Common myeloid progenitor, CD34-positive (primary cell): ENCODE measurements at regions not wholly inside any gene's neighbourhood (a gene's known extent, or its start where the extent isn't known, plus 50 kb on each side); places are given as distances from the start of the nearest gene placed in this dataset.
A peak's percentile ranks its signal among the peaks of the same experiment; 100 is the strongest.

ENCODE experiments used
- CTCF ChIA-PET: fragments of 350-600 bp; sonication (Branson Sonifier 250); formaldehyde crosslinking; loops from one replicate; lab custom pipeline; 2021; ENCODE audit warnings: antibody characterized with exemption; lab: Charles Lee
- POLR2A ChIA-PET: fragments of 350-600 bp; sonication (Branson Sonifier 250); formaldehyde crosslinking; loops from one replicate; lab custom pipeline; 2021; ENCODE audit warnings: antibody characterized with exemption; lab: Charles Lee
- DNase-seq, 3 donors: peaks; one replicate each; pipeline versions ENCODE4 v3.0.0 to v3.0.0-alpha.2; 2013
- H3K27ac ChIP-seq, 2 experiments: 1 replicate in 1 of 2; 2 replicates in 1 of 2; pipeline ENCODE4 v1.7.0; 2013; ENCODE audit warnings: inconsistent platforms in 2 of 2, low read length in 2 of 2, mild to moderate bottlenecking in 2 of 2, low read depth in 1 of 2, moderate library complexity in 1 of 2; ENCODE audit not compliant: severe bottlenecking in 2 of 2, insufficient read depth in 1 of 2, poor library complexity in 1 of 2
- H3K27me3 ChIP-seq, 5 experiments: replicated peaks in 2 of 5; 1 replicate in 3 of 5; 2 replicates in 2 of 5; pipeline versions ENCODE4 v1.6.1 to v1.7.0; 2013; ENCODE audit warnings: low read length in 4 of 5, mild to moderate bottlenecking in 2 of 5, moderate library complexity in 2 of 5, inconsistent platforms in 1 of 5; ENCODE audit not compliant: insufficient read depth in 5 of 5, control insufficient read depth in 4 of 5
- H3K36me3 ChIP-seq, 4 experiments: 1 replicate in 2 of 4; 2 replicates in 2 of 4; pipeline versions ENCODE4 v1.6.1 to v1.7.0; 2013; ENCODE audit warnings: low read length in 3 of 4, control low read depth in 1 of 4, mild to moderate bottlenecking in 1 of 4; ENCODE audit not compliant: control insufficient read depth in 4 of 4, insufficient read depth in 4 of 4
- H3K4me1 ChIP-seq, 4 experiments: 1 replicate in 3 of 4; 2 replicates in 1 of 4; pipeline versions ENCODE4 v1.6.1 to v1.7.1; 2013; ENCODE audit warnings: low read length in 3 of 4, mild to moderate bottlenecking in 3 of 4, control low read depth in 1 of 4, inconsistent platforms in 1 of 4, moderate library complexity in 1 of 4; ENCODE audit not compliant: control insufficient read depth in 4 of 4, insufficient read depth in 4 of 4; ENCODE audit errors: control extremely low read depth in 1 of 4
- H3K4me3 ChIP-seq, 7 experiments: 1 replicate in 4 of 7; 2 replicates in 3 of 7; pipeline versions ENCODE4 v1.5.1 to v1.7.0; 2013; ENCODE audit warnings: mild to moderate bottlenecking in 7 of 7, low read length in 6 of 7, moderate library complexity in 6 of 7, inconsistent platforms in 2 of 7, low read depth in 2 of 7, control low read depth in 1 of 7; ENCODE audit not compliant: insufficient read depth in 4 of 7, control insufficient read depth in 1 of 7; ENCODE audit errors: extremely low read depth in 1 of 7
- H3K9me3 ChIP-seq, 5 experiments: 1 replicate in 4 of 5; 2 replicates in 1 of 5; pipeline versions ENCODE4 v1.6.1 to v1.7.1; 2013; ENCODE audit warnings: low read length in 4 of 5, mild to moderate bottlenecking in 2 of 5, inconsistent platforms in 1 of 5, low read depth in 1 of 5, moderate library complexity in 1 of 5; ENCODE audit not compliant: control insufficient read depth in 4 of 5, insufficient read depth in 2 of 5; ENCODE audit errors: control extremely low read depth in 1 of 5
- WGBS: methylation state at CpG from one replicate; pipeline ENCODE4 v1.1.5; 2013; ENCODE audit not compliant: insufficient coverage; 5-methylcytosine and 5-hydroxymethylcytosine counted together

- DNase-seq, result no peak
- WGBS, result 100% methylated on average over 1 of the region's 3 CpGs
- no peaks in the 10 kb centered on the region for H3K4me1 ChIP-seq
- no peak overlapping the region for H3K4me3 ChIP-seq
- H3K27ac ChIP-seq, result no peak overlapping the region
- no peaks in the 10 kb centered on the region for H3K9me3 ChIP-seq
- H3K27me3 ChIP-seq, result no peaks in the 10 kb centered on the region
- ChIA-PET POLR2A (no interaction called here), CTCF (interaction anchor here (2.3 kb wide), 1 partner anchor 15 kb away, joined by 6 read pairs; no protein-coding TSS in a partner anchor)
- no peaks in the 10 kb centered on the region for H3K36me3 ChIP-seq
Measured at GRCh38 chr3:118827446-118827845, 207.2 kb downstream of the IGSF11 start.

DNA sequence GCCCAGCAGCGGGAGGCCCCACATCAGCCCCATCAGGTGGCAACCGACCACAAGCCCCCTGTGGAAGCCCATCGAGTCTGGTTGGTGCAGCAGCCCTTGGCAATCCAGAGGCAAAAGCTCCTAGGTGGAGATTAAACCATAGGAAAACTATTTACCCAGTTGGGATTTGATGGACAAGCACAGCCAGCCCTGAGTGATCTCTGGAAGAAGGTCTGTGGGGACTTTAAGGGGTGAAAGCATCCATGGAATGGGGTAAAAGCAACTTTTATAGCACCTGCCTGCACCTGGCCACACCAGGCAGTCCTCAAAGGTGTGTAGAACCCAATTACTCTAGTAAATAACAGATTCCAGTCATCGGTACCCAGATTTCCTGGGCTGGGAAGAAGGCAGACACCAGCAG, 206.3 kb downstream of the IGSF11 start:
- 90% methylated on average over 4 of the region's 4 CpGs for WGBS
- Histone ChIP-seq H3K4me3 (no peak overlapping the region), H3K4me1 (no peaks in the 10 kb centered on the region), H3K27me3 (no peaks in the 10 kb centered on the region), H3K9me3 (no peaks in the 10 kb centered on the region), H3K27ac (no peak overlapping the region), H3K36me3 (no peaks in the 10 kb centered on the region)
- no peak for DNase-seq
- POLR2A ChIA-PET, result no interaction called here
- CTCF ChIA-PET, result interaction anchor here (2.3 kb wide), 1 partner anchor 16 kb away, joined by 6 read pairs; no protein-coding TSS in a partner anchor

- 36% methylated on average over 1 of the region's 6 CpGs for WGBS
- POLR2A ChIA-PET, result no interaction called here
- CTCF ChIA-PET, result no interaction called here
Measured at GRCh38 chr3:118833075-118833474, 201.6 kb downstream of the IGSF11 start.

DNA sequence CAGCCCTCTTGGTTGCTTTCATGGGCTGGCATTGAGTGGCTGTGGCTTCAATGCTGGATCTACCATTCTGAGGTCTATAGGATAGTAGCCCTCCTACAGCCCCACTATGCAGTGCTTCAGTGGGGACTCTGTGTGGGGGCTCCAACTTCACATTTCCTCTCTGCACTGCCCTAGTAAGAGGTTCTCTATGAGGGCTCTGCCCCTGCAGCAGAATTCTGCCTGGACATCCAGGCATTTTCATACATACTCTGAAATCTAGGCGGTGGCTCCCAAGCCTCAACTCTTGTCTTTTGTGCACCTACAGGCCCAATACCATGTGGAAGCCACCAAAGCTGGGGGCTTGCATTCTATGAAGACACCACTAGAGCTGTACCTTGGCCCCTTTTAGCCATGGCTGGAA, 195.8 kb downstream of the IGSF11 start:
- Histone ChIP-seq H3K4me3 (no peak overlapping the region), H3K4me1 (no peaks in the 10 kb centered on the region), H3K9me3 (peaks cover 3 to 32% (median 12%) of the 10 kb centered on the region in 5 experiments), H3K27ac (no peak overlapping the region), H3K27me3 (no peaks in the 10 kb centered on the region), H3K36me3 (no peaks in the 10 kb centered on the region)
- POLR2A ChIA-PET, result no interaction called here
- WGBS, result 33% methylated on average over 1 of the region's 1 CpG
- no peak for DNase-seq
- CTCF ChIA-PET, result no interaction called here

More at GRCh38 chr3:118833075-118833474, 201.6 kb downstream of the IGSF11 start:
- Histone ChIP-seq H3K9me3 (no peaks in the 10 kb centered on the region), H3K27ac (no peak overlapping the region), H3K4me3 (no peak overlapping the region), H3K27me3 (no peaks in the 10 kb centered on the region), H3K4me1 (no peaks in the 10 kb centered on the region), H3K36me3 (no peaks in the 10 kb centered on the region)
- no peak for DNase-seq

GRCh38 chr3:118842147-118842863, 192.3 kb downstream of the IGSF11 start:
- H3K27me3 ChIP-seq, result no peaks in the 10 kb centered on the region
- ChIA-PET CTCF (no interaction called here), POLR2A (no interaction called here)
- H3K9me3 ChIP-seq, result peaks cover 3 to 39% (median 14%) of the 10 kb centered on the region in 5 experiments
- DNase-seq, result peak; percentile 2 to 7 (median 5)
- H3K4me3 ChIP-seq, result no peak overlapping the region
- no peaks in the 10 kb centered on the region for H3K4me1 ChIP-seq
- no peaks in the 10 kb centered on the region for H3K36me3 ChIP-seq
- no peak overlapping the region for H3K27ac ChIP-seq
- 95% methylated on average over 7 of the region's 7 CpGs for WGBS

- no peak overlapping the region for H3K4me3 ChIP-seq
- peaks cover 1 to 26% (median 8%) of the 10 kb centered on the region in 5 experiments for H3K9me3 ChIP-seq
- CTCF ChIA-PET, result no interaction called here
- no peaks in the 10 kb centered on the region for H3K36me3 ChIP-seq
- WGBS, result 95% methylated on average over 7 of the region's 7 CpGs
- no peaks in the 10 kb centered on the region for H3K27me3 ChIP-seq
- H3K27ac ChIP-seq, result no peak overlapping the region
- no peak for DNase-seq
- POLR2A ChIA-PET, result no interaction called here
- no peaks in the 10 kb centered on the region for H3K4me1 ChIP-seq
Measured at GRCh38 chr3:118846176-118846575, 188.5 kb downstream of the IGSF11 start.
